IPS-18a (cell line): ENCODE measurements at regions not wholly inside any gene's neighbourhood (a gene's known extent, or its start where the extent isn't known, plus 50 kb on each side); places are given as distances from the start of the nearest gene placed in this dataset.

Source experiments
- H3K27ac ChIP-seq: one replicate; pipeline ENCODE4 v1.5.1; 2013; ENCODE audit warnings: low read length
- H3K27me3 ChIP-seq: one replicate; pipeline ENCODE4 v1.6.1; 2013; ENCODE audit warnings: mild to moderate bottlenecking, low read length; ENCODE audit not compliant: control insufficient read depth, insufficient read depth
- H3K36me3 ChIP-seq: one replicate; pipeline ENCODE4 v1.6.1; 2013; ENCODE audit warnings: low read depth, low read length; ENCODE audit not compliant: control insufficient read depth
- H3K4me1 ChIP-seq: one replicate; pipeline ENCODE4 v1.6.1; 2013; ENCODE audit warnings: low read depth, low read length; ENCODE audit not compliant: control insufficient read depth
- H3K4me3 ChIP-seq: one replicate; pipeline ENCODE4 v1.5.1; 2013; ENCODE audit warnings: low read length
- H3K9ac ChIP-seq: one replicate; pipeline ENCODE4 v1.6.1; 2013; ENCODE audit warnings: mild to moderate bottlenecking, low read length, moderate library complexity
- H3K9me3 ChIP-seq: one replicate; pipeline ENCODE4 v1.6.1; 2013; ENCODE audit warnings: low read depth, low read length; ENCODE audit not compliant: control insufficient read depth

GRCh38 chr13:99726282-99726894 is 225.1 kb downstream of the TM9SF2 start:
- H3K36me3 ChIP-seq = no peaks in the 10 kb centered on the region
- H3K9me3 ChIP-seq = no peaks in the 10 kb centered on the region
- no peak overlapping the region for H3K9ac ChIP-seq
- no peak overlapping the region for H3K27ac ChIP-seq
- H3K27me3 ChIP-seq = no peaks in the 10 kb centered on the region
- H3K4me1 ChIP-seq = peaks cover 59% of the 10 kb centered on the region
- H3K4me3 ChIP-seq = no peak overlapping the region

GRCh38 chr13:99725644-99726043 is 224.4 kb downstream of the TM9SF2 start:
- H3K4me1 ChIP-seq = peaks cover 62% of the 10 kb centered on the region
- H3K27ac ChIP-seq = no peak overlapping the region
- no peak overlapping the region for H3K9ac ChIP-seq
- no peaks in the 10 kb centered on the region for H3K36me3 ChIP-seq
- no peaks in the 10 kb centered on the region for H3K9me3 ChIP-seq
- no peak overlapping the region for H3K4me3 ChIP-seq
- H3K27me3 ChIP-seq = no peaks in the 10 kb centered on the region

GRCh38 chr13:99724633-99725517 is 223.6 kb downstream of the TM9SF2 start:
- Histone ChIP-seq H3K4me3 (no peak overlapping the region), H3K27ac (peak overlapping the region; percentile 4), H3K27me3 (no peaks in the 10 kb centered on the region), H3K9ac (no peak overlapping the region), H3K4me1 (peaks cover 67% of the 10 kb centered on the region), H3K9me3 (no peaks in the 10 kb centered on the region), H3K36me3 (no peaks in the 10 kb centered on the region)

- Histone ChIP-seq H3K4me1 (peaks cover 67% of the 10 kb centered on the region), H3K9ac (peak overlapping the region; percentile 9), H3K4me3 (no peak overlapping the region)
Measured at GRCh38 chr13:99723878-99724277, 222.6 kb downstream of the TM9SF2 start.

GRCh38 chr13:99722931-99723330 is 221.7 kb downstream of the TM9SF2 start:
- Histone ChIP-seq H3K27me3 (no peaks in the 10 kb centered on the region), H3K4me3 (no peak overlapping the region), H3K36me3 (no peaks in the 10 kb centered on the region), H3K9ac (no peak overlapping the region), H3K27ac (no peak overlapping the region), H3K9me3 (no peaks in the 10 kb centered on the region), H3K4me1 (peaks cover 73% of the 10 kb centered on the region)

More at GRCh38 chr13:99723878-99724277, 222.6 kb downstream of the TM9SF2 start:
- Histone ChIP-seq H3K36me3 (no peaks in the 10 kb centered on the region), H3K9me3 (no peaks in the 10 kb centered on the region), H3K27ac (peak overlapping the region; percentile 13), H3K27me3 (no peaks in the 10 kb centered on the region)

GRCh38 chr13:99722338-99722818 is 221.1 kb downstream of the TM9SF2 start:
- peaks cover 71% of the 10 kb centered on the region for H3K4me1 ChIP-seq
- no peaks in the 10 kb centered on the region for H3K27me3 ChIP-seq
- no peaks in the 10 kb centered on the region for H3K9me3 ChIP-seq
- no peaks in the 10 kb centered on the region for H3K36me3 ChIP-seq
- H3K9ac ChIP-seq = no peak overlapping the region
- H3K4me3 ChIP-seq = no peak overlapping the region
- H3K27ac ChIP-seq = peak overlapping the region; percentile 43

- no peaks in the 10 kb centered on the region for H3K9me3 ChIP-seq
- H3K9ac ChIP-seq = no peak overlapping the region
- no peaks in the 10 kb centered on the region for H3K36me3 ChIP-seq
- peaks cover 69% of the 10 kb centered on the region for H3K4me1 ChIP-seq
- H3K4me3 ChIP-seq = no peak overlapping the region
- peak overlapping the region; percentile 43 for H3K27ac ChIP-seq
- H3K27me3 ChIP-seq = no peaks in the 10 kb centered on the region
Measured at GRCh38 chr13:99721606-99722337, 220.5 kb downstream of the TM9SF2 start.

- H3K36me3 ChIP-seq = no peaks in the 10 kb centered on the region
- no peaks in the 10 kb centered on the region for H3K9me3 ChIP-seq
- peaks cover 32% of the 10 kb centered on the region for H3K4me1 ChIP-seq
- H3K9ac ChIP-seq = no peak overlapping the region
- no peaks in the 10 kb centered on the region for H3K27me3 ChIP-seq
- H3K27ac ChIP-seq = no peak overlapping the region
- no peak overlapping the region for H3K4me3 ChIP-seq
Measured at GRCh38 chr13:99717959-99718674, 216.8 kb downstream of the TM9SF2 start.

GRCh38 chr13:99709134-99709533 is 207.9 kb downstream of the TM9SF2 start:
- peaks cover 23% of the 10 kb centered on the region for H3K4me1 ChIP-seq
- H3K27me3 ChIP-seq = no peaks in the 10 kb centered on the region
- no peak overlapping the region for H3K4me3 ChIP-seq
- H3K36me3 ChIP-seq = no peaks in the 10 kb centered on the region
- H3K9ac ChIP-seq = no peak overlapping the region
- H3K9me3 ChIP-seq = no peaks in the 10 kb centered on the region
- H3K27ac ChIP-seq = no peak overlapping the region

GRCh38 chr13:99704390-99704789 is 203.1 kb downstream of the TM9SF2 start:
- H3K4me3 ChIP-seq = no peak overlapping the region
- peaks cover 44% of the 10 kb centered on the region for H3K4me1 ChIP-seq
- H3K27me3 ChIP-seq = no peaks in the 10 kb centered on the region
- no peak overlapping the region for H3K9ac ChIP-seq
- no peaks in the 10 kb centered on the region for H3K36me3 ChIP-seq
- H3K9me3 ChIP-seq = no peaks in the 10 kb centered on the region
- peak overlapping the region; percentile 80 for H3K27ac ChIP-seq

- Histone ChIP-seq H3K27ac (peak overlapping the region; percentile 80), H3K9me3 (no peaks in the 10 kb centered on the region), H3K36me3 (no peaks in the 10 kb centered on the region), H3K9ac (peak overlapping the region; percentile 49), H3K27me3 (no peaks in the 10 kb centered on the region), H3K4me1 (peaks cover 41% of the 10 kb centered on the region), H3K4me3 (peak overlapping the region; percentile 27)
Measured at GRCh38 chr13:99703908-99704307, 202.6 kb downstream of the TM9SF2 start.
